Activated effector memory CD4-positive, alpha-beta T cell treated with anti-CD3 and anti-CD28 coated beads, Interleukin-2, amount 50 U/mL, for 16 hours (primary cell): ENCODE measurements at regions not wholly inside any gene's neighbourhood (a gene's known extent, or its start where the extent isn't known, plus 50 kb on each side); places are given as distances from the start of the nearest gene placed in this dataset.
"Not testable (repeated sequence)": the region's sequence is repeated elsewhere in the genome, so short reads cannot be mapped to it uniquely, and the experiment has no call there.

ENCODE experiments used
- DNase-seq: peaks from one replicate; pipeline ENCODE4 v3.0.0-alpha.2; 2020

- DNase-seq, result no peak
Measured at GRCh38 chr6:166802401-166802800, 153.9 kb downstream of the RNASET2 start.

- DNase-seq, result no peak
Measured at GRCh38 chr6:166800137-166800536, 156.2 kb downstream of the RNASET2 start.

- no peak for DNase-seq
Measured at GRCh38 chr6:166798652-166799051, 157.7 kb downstream of the RNASET2 start.

- DNase-seq, result no peak
Measured at GRCh38 chr6:166796610-166797009, 159.7 kb downstream of the RNASET2 start.

GRCh38 chr6:166795879-166796278 lies 160.5 kb downstream of the RNASET2 start:
- DNase-seq, result no peak

- not testable (repeated sequence) for DNase-seq
Measured at GRCh38 chr6:166790808-166791207, 163.8 kb upstream of the RPS6KA2 start.

- DNase-seq, result not testable (repeated sequence)
Measured at GRCh38 chr6:166788846-166789529, 161.9 kb upstream of the RPS6KA2 start.

GRCh38 chr6:166786704-166787293 lies 159.7 kb upstream of the RPS6KA2 start:
- no peak for DNase-seq

GRCh38 chr6:166785131-166785530 lies 158.1 kb upstream of the RPS6KA2 start:
- no peak for DNase-seq

- DNase-seq, result no peak
Measured at GRCh38 chr6:166784691-166785090, 157.6 kb upstream of the RPS6KA2 start.

GRCh38 chr6:166782520-166782919 lies 155.5 kb upstream of the RPS6KA2 start:
- DNase-seq, result no peak

- no peak for DNase-seq
Measured at GRCh38 chr6:166781331-166781730, 154.3 kb upstream of the RPS6KA2 start.

GRCh38 chr6:166779963-166780683 lies 153.1 kb upstream of the RPS6KA2 start:
- DNase-seq, result no peak

GRCh38 chr6:166779381-166779780 lies 152.3 kb upstream of the RPS6KA2 start:
- no peak for DNase-seq

GRCh38 chr6:166778776-166779175 lies 151.7 kb upstream of the RPS6KA2 start:
- DNase-seq, result no peak

- DNase-seq, result no peak
Measured at GRCh38 chr6:166778046-166778445, 151.0 kb upstream of the RPS6KA2 start.

GRCh38 chr6:166777096-166777630 lies 150.1 kb upstream of the RPS6KA2 start:
- no peak for DNase-seq

GRCh38 chr6:166776571-166776970 lies 149.5 kb upstream of the RPS6KA2 start:
- no peak for DNase-seq

GRCh38 chr6:166775923-166776220 lies 148.8 kb upstream of the RPS6KA2 start:
- no peak for DNase-seq

- DNase-seq, result peak; percentile 85
Measured at GRCh38 chr6:166775180-166775922, 148.3 kb upstream of the RPS6KA2 start.

- DNase-seq, result no peak
Measured at GRCh38 chr6:166774770-166775169, 147.7 kb upstream of the RPS6KA2 start.

GRCh38 chr6:166774292-166774691 lies 147.2 kb upstream of the RPS6KA2 start:
- DNase-seq, result no peak

- DNase-seq, result no peak
Measured at GRCh38 chr6:166772518-166772917, 145.5 kb upstream of the RPS6KA2 start.
